Heart right ventricle (tissue), 16 donors: ENCODE measurements at regions not wholly inside any gene's neighbourhood (a gene's known extent, or its start where the extent isn't known, plus 50 kb on each side); places are given as distances from the start of the nearest gene placed in this dataset.

Experiments used
- ATAC-seq, 8 donors: fragments of 200-7000 bp; cut with Tn5 transposase; one replicate each; pipeline ENCODE4 v1.9.1; 2020; ENCODE audit warnings: mild to moderate bottlenecking in 8 of 8, moderate library complexity in 8 of 8, moderate number of reproducible peaks in 1 of 8
- DNase-seq, 2 donors: peaks; one replicate each; pipeline ENCODE4 v3.0.0-alpha.2; 2020
- H3K27ac ChIP-seq, 10 donors: fragments of 200-600 bp; sonication (generic) in 2 of 10; one replicate each; pipeline versions ENCODE4 v1.5.0 to v1.8.0; 2020 to 2022; ENCODE audit warnings: mild to moderate bottlenecking in 3 of 10
- H3K27me3 ChIP-seq, 7 donors: fragments of 200-600 bp; one replicate each; pipeline ENCODE4 v1.8.0; 2021 to 2022; ENCODE audit warnings: mild to moderate bottlenecking in 2 of 7
- H3K36me3 ChIP-seq, 9 donors: fragments of 200-600 bp; sonication (generic) in 1 of 9; one replicate each; pipeline versions ENCODE4 v1.5.0 to v1.8.0; 2020 to 2022; ENCODE audit warnings: mild to moderate bottlenecking in 2 of 9
- H3K4me1 ChIP-seq, 9 donors: fragments of 200-600 bp; sonication (generic) in 1 of 9; one replicate each; pipeline versions ENCODE4 v1.5.0 to v1.8.0; 2020 to 2022; ENCODE audit warnings: mild to moderate bottlenecking in 4 of 9
- H3K4me3 ChIP-seq, 10 donors: fragments of 200-600 bp; sonication (generic) in 2 of 10; one replicate each; pipeline versions ENCODE4 v1.5.0 to v1.8.0; 2020 to 2022; ENCODE audit warnings: mild to moderate bottlenecking in 7 of 10, moderate library complexity in 2 of 10
- H3K9me3 ChIP-seq, 11 donors: fragments of 200-600 bp in 10 of 11; sonication (generic) in 2 of 11; one replicate each; pipeline versions ENCODE4 v1.5.0 to v1.8.0; 2013 to 2022; ENCODE audit warnings: mild to moderate bottlenecking in 2 of 11, control low read depth in 1 of 11, moderate library complexity in 1 of 11
- CTCF ChIP-seq, 9 donors: fragments of 200-600 bp; sonication (generic) in 2 of 9; IDR thresholded peaks; one replicate each; pipeline versions ENCODE4 v1.5.0 to v1.8.0; 2021 to 2022; ENCODE audit warnings: antibody characterized with exemption in 9 of 9, mild to moderate bottlenecking in 5 of 9, moderate library complexity in 1 of 9
- WGBS, 2 donors: extraction: QIAGEN DNeasy Blood & Tissue Kit; methylation state at CpG; one replicate each; pipeline ENCODE4 v1.1.7; 2013; ENCODE audit warnings: inconsistent platforms in 1 of 2; 5-methylcytosine and 5-hydroxymethylcytosine counted together
- intact Hi-C, 10 donors: fragments of 100-400 bp; cut with DNase I; formaldehyde crosslinking; loops; one replicate each; pipeline versions ENCODE4 v1.11.1 to v1.14.2; 2022
- donor health status: Arrhythmogenic right ventricular cardiomyopathy.
- donor health status: ischemic (EF 13 %, LVEDD 7.1; RV severe dilation, severe dysfunction).
- donor health status: healthy with polysubstance abuse.
- donor health status: DM: no; HTN: yes; CAD: no.
- donor health status: DM: no; HTN: no; CAD: no.
- donor health status: ischemic (EF 25% LVEDD 6.9; RV normal size, moderate dysfunction).
- donor health status: ischemic (EF 25% LVEDD 5.7; RV mildly dilated, moderate dysfunction).
- donor health status: healthy.
- donor health status: DM: yes; HTN: yes; CAD: no.
- donor health status: Ischemic cardiomyopathy.
- donor health status: ischemic (EF 35%, LVEDD 5.7; RV mildly dilated, moderate dysfunction).
- donor health status: nonischemic (EF 11% LVEDD 7.7; RV severe dilation, severe dysfunction).
- donor health status: DM: yes; HTN: yes; CAD: no.
- donor health status: PGD.
- donor health status: ischemic (EF 29% LVEDD 5.4; RV normal size, mild dysfunction).
- donor health status: nonischemic (EF 23%, LVEDD 6.1; RV moderate dilation, normal function).

- TF ChIP-seq CTCF (IDR thresholded peaks at IDR 0.05), result no peak
- intact Hi-C loops, result no loop called here
- no peaks in the 10 kb centered on the region for H3K36me3 ChIP-seq
- no peak overlapping the region for H3K27ac ChIP-seq
- ATAC-seq, result no peak
- peaks cover 0 to 4% (median 0%) of the 10 kb centered on the region in 7 donors for H3K27me3 ChIP-seq
- H3K9me3 ChIP-seq, result no peaks in the 10 kb centered on the region
- H3K4me3 ChIP-seq, result no peak overlapping the region
- DNase-seq, result no peak
- no peaks in the 10 kb centered on the region for H3K4me1 ChIP-seq
Measured at GRCh38 chr2:84085562-84085961, 373.5 kb downstream of the SUCLG1 start.

- DNase-seq, result no peak
- intact Hi-C loops, result no loop called here
- Histone ChIP-seq H3K4me1 (no peaks in the 10 kb centered on the region), H3K4me3 (no peak overlapping the region), H3K27me3 (peaks cover 0 to 4% (median 0%) of the 10 kb centered on the region in 7 donors), H3K27ac (no peak overlapping the region), H3K36me3 (no peaks in the 10 kb centered on the region), H3K9me3 (no peaks in the 10 kb centered on the region)
- no peak for ATAC-seq
- TF ChIP-seq CTCF (IDR thresholded peaks at IDR 0.05), result no peak
- 40 to 67% methylated on average over 1 of the region's 1 CpG for WGBS, 2 donors
Measured at GRCh38 chr2:84084856-84085255, 374.2 kb downstream of the SUCLG1 start.

GRCh38 chr2:84083984-84084383 is 375.1 kb downstream of the SUCLG1 start:
- intact Hi-C loops, result no loop called here
- 77 to 85% methylated on average over 1 of the region's 1 CpG for WGBS, 2 donors
- H3K27me3 ChIP-seq, result peaks cover 0 to 4% (median 0%) of the 10 kb centered on the region in 7 donors
- no peak overlapping the region for H3K27ac ChIP-seq
- no peak for TF ChIP-seq CTCF (IDR thresholded peaks at IDR 0.05)
- H3K4me1 ChIP-seq, result no peaks in the 10 kb centered on the region
- H3K4me3 ChIP-seq, result no peak overlapping the region
- H3K36me3 ChIP-seq, result no peaks in the 10 kb centered on the region
- H3K9me3 ChIP-seq, result no peaks in the 10 kb centered on the region
- DNase-seq, result no peak
- ATAC-seq, result no peak

GRCh38 chr2:84078471-84078870 is 380.6 kb downstream of the SUCLG1 start:
- Histone ChIP-seq H3K4me3 (no peak overlapping the region), H3K27ac (no peak overlapping the region), H3K27me3 (peaks cover 0 to 6% (median 0%) of the 10 kb centered on the region in 7 donors), H3K36me3 (no peaks in the 10 kb centered on the region), H3K4me1 (no peaks in the 10 kb centered on the region), H3K9me3 (no peaks in the 10 kb centered on the region)
- intact Hi-C loops, result no loop called here
- TF ChIP-seq CTCF (IDR thresholded peaks at IDR 0.05), result no peak
- DNase-seq (no peak), ATAC-seq (no peak)
- WGBS, 2 donors, result 61 to 69% methylated on average over 3 of the region's 3 CpGs

GRCh38 chr2:84077496-84077895 is 381.6 kb downstream of the SUCLG1 start:
- 57 to 58% methylated on average over 2 of the region's 2 CpGs for WGBS, 2 donors
- DNase-seq, result no peak
- H3K4me1 ChIP-seq, result no peaks in the 10 kb centered on the region

More at GRCh38 chr2:84077496-84077895, 381.6 kb downstream of the SUCLG1 start:
- H3K9me3 ChIP-seq, result no peaks in the 10 kb centered on the region
- ATAC-seq, result no peak
- H3K4me3 ChIP-seq, result no peak overlapping the region
- H3K36me3 ChIP-seq, result no peaks in the 10 kb centered on the region
- TF ChIP-seq CTCF (IDR thresholded peaks at IDR 0.05), result peak in 2 of 9 donors; percentile 12 to 23
- peaks cover 0 to 6% (median 0%) of the 10 kb centered on the region in 7 donors for H3K27me3 ChIP-seq
- H3K27ac ChIP-seq, result no peak overlapping the region
- intact Hi-C loops, result no loop called here
